Common myeloid progenitor, CD34-positive (primary cell): ENCODE measurements at regions not wholly inside any gene's neighbourhood (a gene's known extent, or its start where the extent isn't known, plus 50 kb on each side); places are given as distances from the start of the nearest gene placed in this dataset.
"Not testable (repeated sequence)": the region's sequence is repeated elsewhere in the genome, so short reads cannot be mapped to it uniquely, and the experiment has no call there.

Experiments used
- CTCF ChIA-PET: fragments of 350-600 bp; sonication (Branson Sonifier 250); formaldehyde crosslinking; loops from one replicate; lab custom pipeline; 2021; ENCODE audit warnings: antibody characterized with exemption; lab: Charles Lee
- POLR2A ChIA-PET: fragments of 350-600 bp; sonication (Branson Sonifier 250); formaldehyde crosslinking; loops from one replicate; lab custom pipeline; 2021; ENCODE audit warnings: antibody characterized with exemption; lab: Charles Lee
- DNase-seq, 3 donors: peaks; one replicate each; pipeline versions ENCODE4 v3.0.0 to v3.0.0-alpha.2; 2013
- H3K27ac ChIP-seq, 2 experiments: 1 replicate in 1 of 2; 2 replicates in 1 of 2; pipeline ENCODE4 v1.7.0; 2013; ENCODE audit warnings: inconsistent platforms in 2 of 2, low read length in 2 of 2, mild to moderate bottlenecking in 2 of 2, low read depth in 1 of 2, moderate library complexity in 1 of 2; ENCODE audit not compliant: severe bottlenecking in 2 of 2, insufficient read depth in 1 of 2, poor library complexity in 1 of 2
- H3K27me3 ChIP-seq, 5 experiments: replicated peaks in 2 of 5; 1 replicate in 3 of 5; 2 replicates in 2 of 5; pipeline versions ENCODE4 v1.6.1 to v1.7.0; 2013; ENCODE audit warnings: low read length in 4 of 5, mild to moderate bottlenecking in 2 of 5, moderate library complexity in 2 of 5, inconsistent platforms in 1 of 5; ENCODE audit not compliant: insufficient read depth in 5 of 5, control insufficient read depth in 4 of 5
- H3K36me3 ChIP-seq, 4 experiments: 1 replicate in 2 of 4; 2 replicates in 2 of 4; pipeline versions ENCODE4 v1.6.1 to v1.7.0; 2013; ENCODE audit warnings: low read length in 3 of 4, control low read depth in 1 of 4, mild to moderate bottlenecking in 1 of 4; ENCODE audit not compliant: control insufficient read depth in 4 of 4, insufficient read depth in 4 of 4
- H3K4me1 ChIP-seq, 4 experiments: 1 replicate in 3 of 4; 2 replicates in 1 of 4; pipeline versions ENCODE4 v1.6.1 to v1.7.1; 2013; ENCODE audit warnings: low read length in 3 of 4, mild to moderate bottlenecking in 3 of 4, control low read depth in 1 of 4, inconsistent platforms in 1 of 4, moderate library complexity in 1 of 4; ENCODE audit not compliant: control insufficient read depth in 4 of 4, insufficient read depth in 4 of 4; ENCODE audit errors: control extremely low read depth in 1 of 4
- H3K4me3 ChIP-seq, 7 experiments: 1 replicate in 4 of 7; 2 replicates in 3 of 7; pipeline versions ENCODE4 v1.5.1 to v1.7.0; 2013; ENCODE audit warnings: mild to moderate bottlenecking in 7 of 7, low read length in 6 of 7, moderate library complexity in 6 of 7, inconsistent platforms in 2 of 7, low read depth in 2 of 7, control low read depth in 1 of 7; ENCODE audit not compliant: insufficient read depth in 4 of 7, control insufficient read depth in 1 of 7; ENCODE audit errors: extremely low read depth in 1 of 7
- H3K9me3 ChIP-seq, 5 experiments: 1 replicate in 4 of 5; 2 replicates in 1 of 5; pipeline versions ENCODE4 v1.6.1 to v1.7.1; 2013; ENCODE audit warnings: low read length in 4 of 5, mild to moderate bottlenecking in 2 of 5, inconsistent platforms in 1 of 5, low read depth in 1 of 5, moderate library complexity in 1 of 5; ENCODE audit not compliant: control insufficient read depth in 4 of 5, insufficient read depth in 2 of 5; ENCODE audit errors: control extremely low read depth in 1 of 5
- whole genome bisulfite sequencing: methylation state at CpG from one replicate; pipeline ENCODE4 v1.1.5; 2013; ENCODE audit not compliant: insufficient coverage; 5-methylcytosine and 5-hydroxymethylcytosine counted together

GRCh38 chr15:20246624-20247023 lies 295.0 kb downstream of the GOLGA6L6 start:
- CTCF ChIA-PET, DNase-seq, H3K4me1 ChIP-seq, H3K4me3 ChIP-seq, H3K27me3 ChIP-seq, H3K27ac ChIP-seq, POLR2A ChIA-PET, H3K36me3 ChIP-seq: not testable (repeated sequence)
- H3K9me3 ChIP-seq = peaks cover 0 to 14% (median 0%) of the 10 kb centered on the region in 5 experiments
- WGBS = 81% methylated on average over 6 of the region's 8 CpGs

- H3K27me3 ChIP-seq, CTCF ChIA-PET, H3K4me3 ChIP-seq, DNase-seq, H3K4me1 ChIP-seq, H3K36me3 ChIP-seq, H3K27ac ChIP-seq, POLR2A ChIA-PET: not testable (repeated sequence)
- H3K9me3 ChIP-seq = peaks cover 0 to 13% (median 0%) of the 10 kb centered on the region in 5 experiments
- WGBS = 100% methylated on average over 1 of the region's 3 CpGs
These were observed 295.7 kb downstream of the GOLGA6L6 start for GRCh38 chr15:20245856-20246255.

- H3K9me3 ChIP-seq = peaks cover 0 to 14% (median 0%) of the 10 kb centered on the region in 5 experiments
- CTCF ChIA-PET, H3K27me3 ChIP-seq, H3K27ac ChIP-seq, POLR2A ChIA-PET, H3K36me3 ChIP-seq, H3K4me3 ChIP-seq, H3K4me1 ChIP-seq, DNase-seq: not testable (repeated sequence)
- WGBS = 90% methylated on average over 17 of the region's 17 CpGs
These were observed 296.8 kb downstream of the GOLGA6L6 start for GRCh38 chr15:20244792-20245191.

GRCh38 chr15:20243486-20244240 lies 297.9 kb downstream of the GOLGA6L6 start:
- DNase-seq, POLR2A ChIA-PET, CTCF ChIA-PET, H3K36me3 ChIP-seq, H3K27me3 ChIP-seq, H3K4me3 ChIP-seq, H3K4me1 ChIP-seq, H3K27ac ChIP-seq: not testable (repeated sequence)
- WGBS = 80% methylated on average over 7 of the region's 12 CpGs
- H3K9me3 ChIP-seq = peaks cover 0 to 13% (median 2%) of the 10 kb centered on the region in 5 experiments

GRCh38 chr15:20240366-20240917 lies 301.2 kb downstream of the GOLGA6L6 start:
- 85% methylated on average over 14 of the region's 14 CpGs for WGBS
- POLR2A ChIA-PET, DNase-seq, H3K27me3 ChIP-seq, H3K36me3 ChIP-seq, H3K4me1 ChIP-seq, CTCF ChIA-PET, H3K9me3 ChIP-seq, H3K27ac ChIP-seq, H3K4me3 ChIP-seq: not testable (repeated sequence)

GRCh38 chr15:20239186-20239585 lies 302.4 kb downstream of the GOLGA6L6 start:
- WGBS = 88% methylated on average over 2 of the region's 4 CpGs
- H3K36me3 ChIP-seq, H3K4me3 ChIP-seq, H3K27me3 ChIP-seq, POLR2A ChIA-PET, H3K27ac ChIP-seq, DNase-seq, CTCF ChIA-PET, H3K4me1 ChIP-seq, H3K9me3 ChIP-seq: not testable (repeated sequence)

GRCh38 chr15:20237256-20238020 lies 304.2 kb downstream of the GOLGA6L6 start:
- WGBS = 79% methylated on average over 13 of the region's 13 CpGs
- POLR2A ChIA-PET, CTCF ChIA-PET, H3K4me3 ChIP-seq, H3K27me3 ChIP-seq, H3K36me3 ChIP-seq, H3K27ac ChIP-seq, H3K4me1 ChIP-seq, DNase-seq: not testable (repeated sequence)
- H3K9me3 ChIP-seq = peaks cover 0 to 12% (median 0%) of the 10 kb centered on the region in 5 experiments
